ENCODE measurements at regions not wholly inside any gene's neighbourhood (a gene's known extent, or its start where the extent isn't known, plus 50 kb on each side); places are given as distances from the start of the nearest gene placed in this dataset.

GRCh38 chr2:42937171-42937875 is 144.9 kb upstream of the HAAO start:
- Histone ChIP-seq H3K27ac (ENCODE audit: low read depth in 1 of 2, low read length in 2 of 2) (no peak overlapping the region), H3K9ac (ENCODE audit: low read depth in 1 of 2, low read length in 2 of 2) (no peak overlapping the region), H3K4me1 (ENCODE audit: control insufficient read depth in 4 of 4, insufficient read depth in 4 of 4, low read length in 3 of 4) (peaks cover 0 to 9% (median 6%) of the 10 kb centered on the region in 4 donors), H3K27me3 (ENCODE audit: control insufficient read depth in 4 of 4, insufficient read depth in 4 of 4, low read length in 3 of 4) (no peaks in the 10 kb centered on the region), H3K36me3 (ENCODE audit: control insufficient read depth in 4 of 4, insufficient read depth in 3 of 4, low read depth in 1 of 4, low read length in 3 of 4) (no peaks in the 10 kb centered on the region), H3K9me3 (ENCODE audit: control insufficient read depth in 4 of 4, low read length in 3 of 4) (no peaks in the 10 kb centered on the region), H3K4me3 (ENCODE audit: low read depth in 1 of 3, low read length in 3 of 3) (no peak overlapping the region)
- WGBS, result 82% methylated on average over 16 of the region's 16 CpGs
- no peak for DNase-seq (ENCODE audit: low spot score)
- TF ChIP-seq NR2F2 (IDR thresholded peaks at IDR 0.05) (peak; percentile 37), HNF4A (conservative IDR thresholded peaks at IDR 0.05) (no peak)

GRCh38 chr2:42935692-42936671 is 143.6 kb upstream of the HAAO start:
- H3K36me3 ChIP-seq (ENCODE audit: control insufficient read depth in 4 of 4, insufficient read depth in 3 of 4, low read depth in 1 of 4, low read length in 3 of 4), result no peaks in the 10 kb centered on the region
- H3K4me3 ChIP-seq (ENCODE audit: low read depth in 1 of 3, low read length in 3 of 3), result no peak overlapping the region
- H3K4me1 ChIP-seq (ENCODE audit: control insufficient read depth in 4 of 4, insufficient read depth in 4 of 4, low read length in 3 of 4), result no peaks in the 10 kb centered on the region
- no peaks in the 10 kb centered on the region for H3K9me3 ChIP-seq (ENCODE audit: control insufficient read depth in 4 of 4, low read length in 3 of 4)
- 88% methylated on average over 13 of the region's 13 CpGs for WGBS
- TF ChIP-seq YY1 (IDR thresholded peaks at IDR 0.05), result no peak
- no peak for TF ChIP-seq RXRA (IDR thresholded peaks at IDR 0.05)
- TF ChIP-seq SP1 (IDR thresholded peaks at IDR 0.05), result no peak
- no peak for TF ChIP-seq NR2F2 (IDR thresholded peaks at IDR 0.05)
- no peak for TF ChIP-seq GABPA (IDR thresholded peaks at IDR 0.05 in 1 of 2, conservative IDR thresholded peaks at IDR 0.05 in 1 of 2)
- H3K27ac ChIP-seq (ENCODE audit: low read depth in 1 of 2, low read length in 2 of 2), result no peak overlapping the region
- no peaks in the 10 kb centered on the region for H3K27me3 ChIP-seq (ENCODE audit: control insufficient read depth in 4 of 4, insufficient read depth in 4 of 4, low read length in 3 of 4)
- no peak overlapping the region for H3K9ac ChIP-seq (ENCODE audit: low read depth in 1 of 2, low read length in 2 of 2)
- no peak for DNase-seq (ENCODE audit: low spot score)

GRCh38 chr2:42934580-42935186 is 142.3 kb upstream of the HAAO start:
- WGBS, result 85% methylated on average over 14 of the region's 14 CpGs
- Histone ChIP-seq H3K4me1 (ENCODE audit: control insufficient read depth in 4 of 4, insufficient read depth in 4 of 4, low read length in 3 of 4) (peaks cover 2 to 8% (median 8%) of the 10 kb centered on the region in 4 donors), H3K9me3 (ENCODE audit: control insufficient read depth in 4 of 4, low read length in 3 of 4) (no peaks in the 10 kb centered on the region), H3K27me3 (ENCODE audit: control insufficient read depth in 4 of 4, insufficient read depth in 4 of 4, low read length in 3 of 4) (no peaks in the 10 kb centered on the region), H3K4me3 (ENCODE audit: low read depth in 1 of 3, low read length in 3 of 3) (no peak overlapping the region), H3K9ac (ENCODE audit: low read depth in 1 of 2, low read length in 2 of 2) (no peak overlapping the region), H3K36me3 (ENCODE audit: control insufficient read depth in 4 of 4, insufficient read depth in 3 of 4, low read depth in 1 of 4, low read length in 3 of 4) (no peaks in the 10 kb centered on the region), H3K27ac (ENCODE audit: low read depth in 1 of 2, low read length in 2 of 2) (no peak overlapping the region)
- DNase-seq (ENCODE audit: low spot score), result no peak
- TF ChIP-seq HNF4A (conservative IDR thresholded peaks at IDR 0.05) (no peak), RAD21 (IDR thresholded peaks at IDR 0.05) (no peak), HNF4G (IDR thresholded peaks at IDR 0.05) (no peak), MAX (IDR thresholded peaks at IDR 0.05) (no peak), ATF3 (IDR thresholded peaks at IDR 0.05) (no peak), NR2F2 (IDR thresholded peaks at IDR 0.05) (no peak), FOXA1 (IDR thresholded peaks at IDR 0.05) (no peak), SP1 (IDR thresholded peaks at IDR 0.05) (no peak), FOXA2 (IDR thresholded peaks at IDR 0.05) (no peak), JUND (IDR thresholded peaks at IDR 0.05) (no peak), ZBTB33 (IDR thresholded peaks at IDR 0.05) (no peak), YY1 (IDR thresholded peaks at IDR 0.05) (no peak), RXRA (IDR thresholded peaks at IDR 0.05) (no peak), EGR1 (IDR thresholded peaks at IDR 0.05; ENCODE audit: low read depth in 2 of 2) (no peak)

All from liver (tissue), 7 donors.